ENCODE measurements at regions not wholly inside any gene's neighbourhood (a gene's known extent, or its start where the extent isn't known, plus 50 kb on each side); places are given as distances from the start of the nearest gene placed in this dataset.
A peak's percentile ranks its signal among the peaks of the same experiment; 100 is the strongest.
"Not testable (repeated sequence)": the region's sequence is repeated elsewhere in the genome, so short reads cannot be mapped to it uniquely, and the experiment has no call there.

DNA sequence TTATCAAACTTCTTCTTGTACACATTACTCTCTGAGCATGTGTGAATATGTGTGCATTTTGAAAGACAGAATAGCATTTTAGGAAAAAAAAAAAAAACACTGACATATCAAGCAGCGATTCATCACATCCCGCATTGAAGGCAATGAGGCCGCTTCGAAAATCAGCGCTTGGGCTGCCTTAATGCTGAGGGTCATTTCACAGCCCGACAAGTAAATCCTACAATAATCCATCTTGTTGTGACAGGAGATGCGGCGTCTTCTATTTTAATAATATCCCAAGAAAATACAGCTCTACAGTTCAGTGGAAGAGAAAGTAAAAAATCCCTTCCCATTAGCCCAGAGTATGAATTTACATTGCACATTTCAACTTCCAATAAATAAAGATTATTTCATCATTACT lies 389.2 kb upstream of the GRM7 start:
- DNase-seq: no peak

DNA sequence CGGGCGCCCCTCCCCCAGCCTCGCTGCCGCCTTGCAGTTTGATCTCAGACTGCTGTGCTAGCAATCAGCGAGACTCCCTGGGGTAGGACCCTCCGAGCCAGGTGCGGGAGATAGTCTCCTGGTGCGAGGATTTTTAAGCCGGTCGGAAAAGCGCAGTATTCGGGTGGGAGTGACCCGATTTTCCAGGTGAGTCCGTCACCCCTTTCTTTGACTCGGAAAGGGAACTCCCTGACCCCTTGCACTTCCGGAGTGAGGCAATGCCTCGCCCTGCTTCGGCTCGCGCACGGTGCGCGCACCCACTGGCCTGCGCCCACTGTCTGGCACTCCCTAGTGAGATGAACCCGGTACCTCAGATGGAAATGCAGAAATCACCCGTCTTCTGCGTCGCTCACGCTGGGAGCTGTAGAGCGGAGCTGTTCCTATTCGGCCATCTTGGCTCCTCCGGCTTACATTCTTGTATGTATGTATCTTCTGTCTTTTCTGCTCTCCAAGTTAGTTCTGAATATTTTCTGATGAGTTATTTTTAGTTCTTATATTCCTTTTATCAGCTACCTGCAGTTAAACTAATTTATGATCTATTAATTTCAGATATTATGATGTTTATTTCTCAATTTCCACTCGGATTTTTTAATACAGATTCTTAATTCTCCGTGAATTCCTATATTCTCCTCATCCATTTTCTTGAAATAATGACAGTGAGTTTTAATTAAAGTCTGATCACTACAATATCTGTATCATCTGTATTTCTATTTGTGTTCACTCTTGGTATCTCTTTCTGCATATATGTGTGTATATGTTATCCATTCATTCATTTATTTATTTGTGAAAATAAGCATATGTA lies 370.2 kb upstream of the GRM7 start:
- DNase-seq: not testable (repeated sequence)

DNA sequence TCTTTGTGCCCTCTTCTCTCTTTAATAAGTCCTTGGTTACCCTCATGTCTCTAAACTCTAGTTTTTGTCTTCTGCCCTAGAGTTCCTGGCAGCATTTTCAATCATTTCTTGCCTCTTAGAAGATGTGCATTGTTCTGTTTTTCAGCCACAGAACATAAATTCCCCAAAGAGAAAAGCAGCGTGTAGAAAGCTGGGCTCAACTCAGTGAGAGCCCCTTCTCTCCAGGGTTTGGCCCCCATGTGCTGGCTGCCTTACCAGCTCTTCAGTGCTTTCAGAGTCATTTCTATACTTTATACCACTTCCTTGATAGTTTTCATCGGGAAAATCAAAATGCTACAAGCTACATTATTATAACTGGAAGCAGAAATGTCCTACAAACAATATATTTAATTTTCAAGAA lies 369.1 kb upstream of the GRM7 start:
- DNase-seq: no peak

DNA sequence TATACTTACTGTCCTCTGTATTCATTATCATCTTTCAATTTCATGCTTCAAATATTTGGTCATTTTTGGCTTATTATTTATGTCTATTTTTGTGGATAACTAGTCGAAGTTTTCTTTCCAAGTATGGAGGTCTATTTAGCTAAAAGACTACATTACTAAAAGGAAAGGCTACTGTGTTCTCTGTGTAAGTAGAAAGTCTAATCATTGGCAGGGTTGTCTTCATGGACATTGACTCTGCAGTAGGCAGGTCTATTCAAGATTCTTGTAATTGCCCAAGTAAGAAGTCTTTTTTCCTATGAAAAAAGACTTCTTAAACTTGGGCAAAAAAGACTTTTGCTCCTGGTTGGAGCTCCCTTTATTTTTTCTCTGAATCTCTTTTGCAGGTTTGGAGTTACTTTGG lies 368.6 kb upstream of the GRM7 start:
- DNase-seq: no peak

DNA sequence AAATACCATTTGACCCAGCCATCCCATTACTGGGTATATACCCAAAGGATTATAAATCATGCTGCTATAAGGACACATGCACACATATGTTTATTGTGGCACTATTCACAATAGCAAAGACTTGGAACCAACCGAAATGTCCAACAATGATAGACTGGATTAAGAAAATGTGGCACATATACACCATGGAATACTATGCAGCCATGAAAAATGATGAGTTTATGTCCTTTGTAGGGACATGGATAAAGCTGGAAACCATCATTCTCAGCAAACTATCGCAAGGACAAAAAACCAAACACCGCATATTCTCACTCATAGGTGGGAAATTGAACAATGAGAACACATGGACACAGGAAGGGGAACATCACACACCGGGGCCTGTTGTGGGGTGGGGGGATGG lies 362.0 kb upstream of the GRM7 start:
- not testable (repeated sequence) for DNase-seq

DNA sequence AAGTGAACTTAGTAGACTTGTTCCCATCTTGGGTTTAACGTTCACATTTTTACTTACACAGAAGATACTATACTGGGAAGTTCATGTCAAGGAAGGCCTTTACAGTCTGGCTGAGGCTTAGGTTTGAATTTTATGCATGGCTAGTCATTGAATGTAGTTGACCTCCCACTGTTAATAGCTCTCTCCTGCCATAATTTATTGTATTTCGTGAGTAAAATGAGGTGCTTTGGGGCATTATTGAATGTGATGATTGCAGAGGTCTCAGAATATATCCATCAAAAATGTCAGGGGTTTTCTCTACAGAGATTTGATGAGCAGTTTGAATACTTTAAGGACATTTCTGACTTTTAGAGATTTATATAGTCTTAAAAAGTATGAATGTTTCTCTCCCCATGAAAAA lies 356.6 kb upstream of the GRM7 start:
- DNase-seq: no peak

DNA sequence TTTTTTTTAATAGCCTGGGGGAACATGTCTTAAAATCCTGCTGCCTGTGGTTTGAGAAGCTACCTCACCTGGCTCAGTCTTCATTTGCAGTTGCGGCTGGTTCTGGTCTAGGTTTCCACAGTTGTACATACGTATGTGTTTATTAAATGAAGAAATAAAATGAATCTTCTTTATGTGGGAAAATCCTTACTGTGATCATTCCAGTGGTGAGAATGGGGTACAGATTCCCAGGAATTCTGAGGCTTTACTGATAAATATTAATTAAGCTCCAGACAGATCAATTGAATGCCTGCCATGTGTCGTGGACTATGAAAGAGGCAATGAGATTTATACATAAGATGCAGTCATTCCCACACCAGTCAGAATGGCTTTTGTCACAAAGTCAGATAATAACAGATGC lies 356.1 kb upstream of the GRM7 start:
- DNase-seq: no peak

DNA sequence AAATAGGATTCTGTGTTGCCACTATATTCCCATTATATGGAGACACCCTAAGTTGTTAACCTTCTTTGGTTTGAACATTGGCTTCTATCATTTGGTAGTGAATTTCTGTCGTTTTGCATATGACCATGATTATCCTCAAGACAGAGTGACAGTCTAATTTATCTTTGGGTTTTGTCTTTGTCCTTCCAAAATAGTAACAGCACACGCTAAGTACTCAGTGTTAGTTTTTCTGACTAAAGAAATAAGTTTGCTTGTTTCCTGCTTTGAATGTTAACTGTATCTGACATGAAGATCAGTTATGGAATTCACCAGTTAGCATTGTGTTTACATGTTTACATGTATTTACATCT lies 352.5 kb upstream of the GRM7 start:
- DNase-seq: no peak

DNA sequence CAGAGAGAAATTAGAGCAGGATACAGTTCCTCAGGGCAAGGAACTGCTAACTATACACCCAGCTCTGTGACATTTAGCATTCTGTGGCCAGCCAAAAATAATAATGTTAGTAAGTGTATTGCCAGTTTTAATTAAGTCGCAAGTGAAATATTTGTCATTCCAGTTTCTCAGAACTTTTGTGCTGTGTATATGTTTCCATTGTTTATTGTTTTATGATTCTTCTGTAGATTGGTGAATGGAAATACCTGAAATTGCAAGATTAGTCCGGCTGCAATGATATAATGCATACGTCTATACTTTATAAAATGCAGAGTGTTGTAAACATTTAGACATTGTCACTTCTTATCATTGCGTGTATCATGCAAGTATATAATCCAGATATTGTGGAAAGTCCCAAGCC lies 351.3 kb upstream of the GRM7 start:
- no peak for DNase-seq

DNA sequence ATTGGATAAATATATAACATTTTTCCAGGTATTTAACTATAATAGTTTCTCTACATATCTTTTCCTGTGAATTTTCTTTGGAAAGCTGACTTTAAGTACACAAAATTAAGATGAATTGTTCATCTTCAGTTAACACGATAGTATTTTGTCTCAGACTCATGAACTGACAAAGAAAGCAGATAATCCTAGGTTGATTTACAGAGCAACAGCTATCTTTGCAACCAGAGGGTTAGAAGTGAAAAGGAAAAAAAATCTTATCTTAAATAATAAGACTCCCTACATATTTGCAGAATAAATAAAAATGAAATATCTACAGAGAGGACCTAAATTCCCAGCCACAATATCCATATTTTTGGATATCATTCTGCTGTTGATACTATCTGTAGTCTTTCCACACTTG lies 350.2 kb upstream of the GRM7 start:
- DNase-seq: no peak

DNA sequence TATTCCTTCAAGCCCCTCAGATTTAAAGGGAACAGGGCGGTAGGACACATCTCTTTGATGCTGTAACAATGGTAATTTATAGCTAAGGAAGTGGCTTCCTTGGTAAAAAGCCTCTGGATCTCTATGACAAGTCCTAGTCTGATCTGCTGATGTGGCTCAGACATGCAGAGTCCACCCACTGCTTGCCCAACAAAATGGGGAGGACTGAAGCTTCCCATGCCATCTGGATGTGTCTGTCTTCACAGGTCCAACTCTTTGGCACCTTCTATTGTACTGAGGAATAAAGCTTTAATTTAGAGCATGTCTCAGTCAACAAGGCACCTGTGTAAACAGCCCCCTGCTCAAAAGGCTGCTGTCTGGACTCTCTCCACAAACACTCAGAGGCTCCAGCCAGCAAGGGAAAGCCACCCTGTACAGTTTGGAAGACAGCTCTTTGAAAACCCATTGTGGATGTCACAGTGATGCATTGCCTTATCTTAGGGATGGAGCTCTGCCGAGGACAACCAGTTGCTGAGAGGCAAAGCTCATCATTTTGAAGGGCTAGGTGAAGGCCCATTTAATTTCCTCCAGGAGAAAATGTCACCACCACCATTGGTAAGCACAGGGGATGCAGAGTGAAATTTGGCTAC lies 348.6 kb upstream of the GRM7 start:
- peak; percentile 28 for DNase-seq

DNA sequence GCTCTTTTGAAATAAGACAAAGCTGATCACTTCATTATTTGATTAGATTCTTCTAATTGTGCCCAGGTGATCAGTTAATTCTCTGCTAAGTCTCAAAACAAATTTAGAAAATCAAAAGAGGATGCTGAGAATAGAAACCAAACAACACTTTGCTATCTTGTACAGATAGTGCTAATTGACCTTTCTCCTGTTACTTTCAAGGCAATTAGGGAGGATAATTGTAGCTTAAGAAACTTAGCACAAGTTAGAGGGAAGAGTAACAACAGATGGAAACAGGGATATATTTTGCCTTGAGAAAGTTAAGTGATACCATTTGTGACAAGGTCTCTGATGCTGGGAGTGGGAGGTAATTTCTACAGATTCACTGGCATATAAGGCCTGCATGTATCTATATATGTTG lies 344.8 kb upstream of the GRM7 start:
- DNase-seq: no peak

DNA sequence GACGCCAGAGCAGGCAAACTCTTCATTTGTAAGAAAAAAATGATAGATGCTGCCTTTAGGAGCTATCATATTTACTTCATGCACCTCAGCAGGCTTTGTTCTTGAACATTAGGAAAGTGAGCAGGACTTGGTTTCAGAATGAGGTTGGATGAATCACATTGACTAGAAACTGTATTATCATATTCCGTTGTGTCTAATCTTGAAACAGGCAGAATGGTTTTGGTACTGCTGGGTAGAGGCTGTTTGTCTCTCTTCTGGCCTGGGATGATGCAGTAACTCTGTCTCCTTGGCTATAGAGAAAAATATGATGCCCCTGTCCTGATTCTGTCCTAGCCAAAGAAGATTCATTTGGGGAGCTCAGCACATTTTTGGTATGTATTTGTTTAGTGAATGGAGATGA lies 344.2 kb upstream of the GRM7 start:
- DNase-seq: no peak

DNA sequence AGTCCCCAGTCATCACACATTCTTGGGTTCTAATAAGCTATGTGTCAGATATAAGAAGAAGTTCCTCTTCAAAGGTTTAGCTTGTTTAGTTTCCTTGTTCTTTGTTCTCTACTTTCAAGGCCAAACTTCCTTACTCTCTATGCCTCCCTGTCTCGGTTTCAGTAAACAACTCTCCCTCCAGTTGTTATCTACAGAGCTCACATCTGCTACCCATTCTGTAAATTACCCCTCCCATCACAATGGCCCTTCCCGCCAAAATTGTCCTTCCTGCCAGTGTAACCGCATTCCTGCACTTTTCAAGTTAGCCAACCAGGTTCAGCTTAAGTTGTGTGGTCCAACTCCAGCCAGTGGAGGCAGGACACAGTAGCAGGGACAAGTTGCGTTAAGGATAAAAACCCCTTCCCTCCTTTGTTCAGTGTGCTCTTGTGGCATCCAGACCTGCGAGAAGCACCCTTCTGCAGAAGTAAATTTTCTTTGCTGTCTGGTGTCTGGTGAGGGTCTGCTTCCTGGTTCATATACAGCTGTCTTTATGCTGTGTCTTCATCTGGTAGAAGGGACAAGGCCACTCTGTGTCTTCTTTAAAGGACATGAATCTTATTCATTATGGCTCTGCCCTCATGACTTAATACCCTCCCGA lies 342.1 kb upstream of the GRM7 start:
- no peak for DNase-seq

DNA sequence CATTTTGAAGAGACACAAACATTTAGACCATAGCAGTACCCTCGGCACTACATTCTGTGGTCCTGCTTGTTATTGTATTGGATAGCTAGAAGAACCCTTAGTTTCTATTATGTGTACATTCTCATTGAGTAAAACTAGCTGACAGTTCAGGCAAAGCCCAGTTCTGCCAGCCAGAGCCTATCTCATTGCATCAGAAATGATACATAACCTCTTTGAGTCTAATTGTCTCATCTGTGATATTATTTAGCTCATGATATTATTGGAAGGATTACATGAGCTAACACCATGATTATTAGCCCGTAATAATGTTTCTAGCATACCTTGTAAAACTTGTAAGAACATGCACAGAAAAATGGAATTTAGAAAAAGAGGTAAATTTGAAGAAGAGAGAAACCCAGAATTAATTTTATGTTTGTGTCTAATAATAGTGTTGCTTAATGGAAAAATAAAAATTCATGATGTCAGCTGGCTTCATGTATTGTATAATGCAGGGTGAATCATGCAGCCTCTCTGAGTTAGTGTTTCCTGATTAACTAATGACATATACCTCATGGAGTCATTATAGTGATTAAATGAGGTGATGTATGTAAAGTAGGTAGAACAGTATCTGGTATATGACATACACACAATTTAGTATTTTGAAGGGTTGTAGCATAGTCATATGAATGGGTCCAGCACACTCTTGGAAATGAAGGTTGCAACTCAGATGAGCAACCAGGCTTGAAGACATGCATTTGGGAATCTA lies 339.4 kb upstream of the GRM7 start:
- DNase-seq: no peak

DNA sequence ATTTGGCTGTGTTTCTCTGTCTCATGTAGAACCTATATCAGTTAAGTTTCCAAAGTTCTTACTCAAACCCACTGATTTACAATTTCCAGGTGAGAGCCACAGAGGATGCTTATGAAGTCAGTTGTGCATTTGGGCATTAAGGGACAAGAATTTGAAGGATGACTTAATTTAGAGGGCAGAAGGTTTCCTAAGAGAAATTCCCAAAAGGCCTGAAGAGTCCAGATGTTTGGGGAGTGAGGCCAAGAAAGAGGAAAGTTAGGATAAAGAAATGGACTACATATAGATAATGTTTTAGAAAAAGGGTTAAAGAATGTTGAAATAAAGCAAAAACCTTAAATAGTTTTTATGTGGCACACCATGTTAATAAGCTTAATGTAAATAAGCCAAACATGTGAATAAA lies 338.7 kb upstream of the GRM7 start:
- DNase-seq: no peak

DNA sequence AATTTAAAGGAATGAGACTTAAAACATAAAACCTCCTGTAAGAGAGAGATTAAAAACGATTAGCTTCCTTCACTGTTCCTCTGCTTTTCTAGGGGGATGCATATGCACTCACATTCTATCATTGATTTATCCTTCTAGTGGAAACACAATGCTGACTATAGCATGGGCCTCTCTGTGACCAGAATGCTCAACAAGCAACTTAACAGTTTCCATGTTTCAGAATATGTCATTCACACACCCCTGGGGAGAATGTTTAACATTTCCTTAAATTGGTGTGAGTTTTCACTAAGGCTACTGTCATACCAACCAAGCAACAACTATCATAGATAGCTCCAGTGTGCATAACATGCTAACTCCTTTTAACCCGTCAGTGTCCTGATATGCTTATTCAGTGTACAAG lies 337.9 kb upstream of the GRM7 start:
- no peak for DNase-seq

DNA sequence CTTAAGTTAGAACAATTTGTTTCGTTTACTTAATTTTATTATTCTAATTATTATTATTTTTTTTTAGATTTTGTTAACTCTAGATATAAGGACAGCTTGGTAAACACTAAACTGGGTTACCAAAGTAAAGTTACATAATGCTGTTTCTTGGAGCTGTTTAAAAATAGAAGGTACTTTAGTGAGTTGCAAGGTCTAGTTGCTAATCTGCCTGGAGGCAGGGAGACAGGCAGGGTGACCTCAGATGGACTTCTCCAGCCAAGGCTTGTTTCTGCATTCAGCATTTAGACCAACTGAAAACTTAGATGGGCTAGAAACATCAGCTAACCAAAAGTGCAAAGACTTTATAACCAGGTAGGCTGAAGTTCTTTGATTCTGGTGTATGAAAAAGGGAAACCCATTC lies 336.4 kb upstream of the GRM7 start:
- no peak for DNase-seq

DNA sequence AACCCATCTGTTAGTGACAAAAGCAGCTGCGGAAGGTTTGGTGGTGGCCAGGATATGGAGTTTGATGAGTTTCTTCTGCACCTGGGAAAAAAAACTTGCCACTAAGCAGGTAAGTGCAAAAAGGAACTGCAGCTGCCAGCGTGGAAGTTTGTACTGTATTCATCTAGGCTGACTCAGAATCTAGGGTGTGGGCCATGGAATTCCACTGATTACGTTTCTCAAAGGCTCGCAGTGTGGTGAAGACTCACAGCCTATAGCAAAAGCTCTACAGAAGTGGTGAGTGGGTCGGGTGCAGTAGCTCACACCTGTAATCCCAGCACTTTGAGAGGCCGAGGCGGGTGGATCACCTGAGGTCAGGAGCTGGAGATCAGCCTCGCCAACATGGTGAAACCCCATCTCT lies 334.6 kb upstream of the GRM7 start:
- no peak for DNase-seq

DNA sequence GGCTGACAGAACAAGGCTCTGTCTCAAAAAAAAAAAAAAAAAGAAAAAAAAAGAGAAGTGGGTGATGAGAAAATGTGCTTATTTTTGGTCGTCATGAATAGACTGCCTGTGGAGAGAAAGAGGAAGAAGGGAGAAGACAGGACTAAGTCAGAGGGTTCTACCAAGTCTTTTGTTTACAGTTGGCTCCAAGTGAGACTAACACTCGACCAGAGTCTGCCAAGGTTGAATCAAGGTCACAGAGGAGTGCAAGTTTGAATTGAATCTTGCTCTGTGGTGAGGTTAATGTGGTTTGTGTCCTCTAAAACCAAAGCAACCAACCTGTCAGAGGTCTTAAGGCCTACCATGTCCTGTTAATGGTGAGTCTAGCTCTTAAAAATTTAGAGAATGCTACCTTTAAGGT lies 334.1 kb upstream of the GRM7 start:
- no peak for DNase-seq

DNA sequence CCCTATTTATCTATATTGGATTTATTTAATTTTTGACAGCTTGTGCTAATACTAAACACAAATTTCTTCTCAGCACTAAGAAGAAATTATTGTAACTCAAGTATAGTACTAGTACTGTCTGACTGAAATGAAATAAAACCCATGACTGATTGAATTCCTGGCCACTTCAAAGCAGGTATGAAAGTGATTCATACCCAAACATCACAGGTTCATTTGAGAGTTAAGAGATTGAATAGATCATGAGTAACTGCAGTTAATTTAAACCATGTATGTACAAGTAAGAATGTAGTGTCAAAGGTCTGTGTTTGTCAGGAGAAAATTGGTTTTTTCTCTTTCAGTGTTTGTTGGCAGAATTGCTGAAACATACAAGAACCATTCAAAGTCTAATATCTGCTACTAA lies 332.0 kb upstream of the GRM7 start:
- DNase-seq: no peak

DNA sequence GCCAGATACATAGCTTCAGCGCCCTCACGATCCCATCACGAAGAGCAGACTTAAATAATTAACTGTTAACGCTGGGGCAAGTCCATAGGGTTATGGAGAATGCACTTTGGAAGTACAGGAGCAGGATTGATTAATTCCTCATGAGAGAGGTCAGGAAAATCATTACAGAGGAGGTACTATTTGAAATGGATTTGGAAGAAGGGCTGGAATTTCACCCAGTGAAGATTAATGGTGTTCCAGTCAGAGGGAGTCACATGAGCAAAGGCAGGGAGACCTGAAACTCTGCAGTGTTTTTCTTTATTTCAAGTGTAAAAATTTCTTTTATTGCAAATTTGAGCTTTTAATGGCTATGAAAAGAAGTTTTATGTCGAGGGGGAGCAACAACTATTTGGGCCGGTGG lies 329.8 kb upstream of the GRM7 start:
- no peak for DNase-seq

DNA sequence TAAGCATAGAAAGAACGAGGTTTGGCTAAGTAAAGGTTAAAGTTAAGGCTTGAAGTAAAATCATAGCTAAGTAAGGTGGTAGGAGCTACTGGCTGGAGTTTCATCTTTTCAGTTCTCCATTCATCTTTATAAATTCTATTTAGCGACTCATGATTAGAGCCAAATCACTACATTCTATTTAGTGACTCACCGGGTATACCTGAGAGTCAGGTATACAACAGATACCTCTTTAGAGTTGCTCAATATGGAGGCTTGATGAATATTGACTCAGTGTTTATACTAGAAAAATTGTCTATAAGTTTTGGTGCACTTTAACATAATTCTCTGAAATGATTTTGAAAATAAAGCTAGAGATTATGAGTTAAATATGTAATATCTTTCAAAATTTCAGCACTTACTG lies 328.8 kb upstream of the GRM7 start:
- DNase-seq: no peak

DNA sequence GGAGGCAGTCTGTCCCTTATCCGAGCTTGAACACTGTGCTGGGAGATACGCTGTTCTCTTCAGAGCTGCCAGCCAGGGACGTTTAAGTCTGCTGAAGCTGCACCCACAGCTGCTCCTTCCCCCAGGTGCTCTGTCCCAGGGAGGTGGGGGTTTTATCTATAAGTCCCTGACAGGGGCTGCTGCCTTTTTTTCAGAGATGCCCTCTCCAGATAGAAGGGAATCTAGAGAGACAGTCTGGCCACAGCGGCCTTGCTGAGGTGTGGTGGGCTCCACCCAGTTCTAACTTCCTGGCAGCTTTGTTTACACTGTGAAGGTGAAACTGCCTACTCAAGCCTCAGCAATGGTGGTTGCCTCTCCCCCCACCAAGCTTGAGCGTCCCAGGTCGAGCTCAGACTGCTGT lies 319.9 kb upstream of the GRM7 start:
- DNase-seq: no peak
